Suprapubic skin (tissue), 4 donors: ENCODE measurements at regions not wholly inside any gene's neighbourhood (a gene's known extent, or its start where the extent isn't known, plus 50 kb on each side); places are given as distances from the start of the nearest gene placed in this dataset.

Experiments used
- EP300 ChIP-seq: sonication (generic); formaldehyde crosslinking; IDR thresholded peaks from one replicate; pipeline ENCODE4 v1.6.1; 2017; ENCODE audit warnings: antibody characterized with exemption
- POLR2A ChIP-seq, 2 donors: fragments of 450-650 bp; IDR thresholded peaks; one replicate each; pipeline ENCODE4 v1.6.1; 2017; ENCODE audit warnings: antibody characterized with exemption in 2 of 2, mild to moderate bottlenecking in 2 of 2, moderate library complexity in 2 of 2
- POLR2AphosphoS5 ChIP-seq, 3 donors: sonication (generic); formaldehyde crosslinking; IDR thresholded peaks; one replicate each; pipeline ENCODE4 v1.6.1; 2017; ENCODE audit warnings: antibody characterized with exemption in 3 of 3
- TF ChIP-seq, protein P1 (sequence below), 2 donors: fragments of 200-600 bp in 1 of 2; fragments of 450-650 bp in 1 of 2; sonication (generic) in 1 of 2; IDR thresholded peaks; one replicate each; pipeline ENCODE4 v1.5.1; 2016 to 2019; ENCODE audit warnings: antibody characterized with exemption in 2 of 2, mild to moderate bottlenecking in 1 of 2, moderate library complexity in 1 of 2

DNA sequence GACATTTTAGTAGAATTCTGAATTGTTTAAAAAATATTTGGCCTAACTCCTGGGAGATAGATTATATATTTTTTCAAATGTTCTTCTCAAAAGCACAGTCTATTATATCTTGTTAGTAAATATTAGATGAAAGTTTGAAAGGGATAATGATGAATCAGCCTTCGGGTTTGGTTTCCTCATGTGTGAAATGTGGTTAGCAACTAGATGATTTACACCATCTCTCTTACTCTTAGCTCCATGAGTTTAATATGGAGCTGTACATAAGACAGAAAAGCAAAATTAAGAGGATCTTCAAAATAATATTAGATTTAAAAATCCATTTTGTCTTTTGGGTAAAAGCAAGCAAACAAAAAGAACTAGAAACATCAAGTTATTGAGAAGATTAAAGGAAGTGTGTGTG lies 120.8 kb upstream of the SFRP2 start:
- TF ChIP-seq EP300 (no peak), POLR2AphosphoS5 (IDR thresholded peaks at IDR 0.05) (no peak), POLR2A (IDR thresholded peaks at IDR 0.05) (no peak)
- TF ChIP-seq, protein P1, sequence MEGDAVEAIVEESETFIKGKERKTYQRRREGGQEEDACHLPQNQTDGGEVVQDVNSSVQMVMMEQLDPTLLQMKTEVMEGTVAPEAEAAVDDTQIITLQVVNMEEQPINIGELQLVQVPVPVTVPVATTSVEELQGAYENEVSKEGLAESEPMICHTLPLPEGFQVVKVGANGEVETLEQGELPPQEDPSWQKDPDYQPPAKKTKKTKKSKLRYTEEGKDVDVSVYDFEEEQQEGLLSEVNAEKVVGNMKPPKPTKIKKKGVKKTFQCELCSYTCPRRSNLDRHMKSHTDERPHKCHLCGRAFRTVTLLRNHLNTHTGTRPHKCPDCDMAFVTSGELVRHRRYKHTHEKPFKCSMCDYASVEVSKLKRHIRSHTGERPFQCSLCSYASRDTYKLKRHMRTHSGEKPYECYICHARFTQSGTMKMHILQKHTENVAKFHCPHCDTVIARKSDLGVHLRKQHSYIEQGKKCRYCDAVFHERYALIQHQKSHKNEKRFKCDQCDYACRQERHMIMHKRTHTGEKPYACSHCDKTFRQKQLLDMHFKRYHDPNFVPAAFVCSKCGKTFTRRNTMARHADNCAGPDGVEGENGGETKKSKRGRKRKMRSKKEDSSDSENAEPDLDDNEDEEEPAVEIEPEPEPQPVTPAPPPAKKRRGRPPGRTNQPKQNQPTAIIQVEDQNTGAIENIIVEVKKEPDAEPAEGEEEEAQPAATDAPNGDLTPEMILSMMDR (IDR thresholded peaks at IDR 0.05): no peak
